ENCODE measurements at regions not wholly inside any gene's neighbourhood (a gene's known extent, or its start where the extent isn't known, plus 50 kb on each side); places are given as distances from the start of the nearest gene placed in this dataset.

GRCh38 chr18:77749089-77749488 is 499.4 kb downstream of the GALR1 start:
- no peak for TF ChIP-seq BHLHE40 (IDR thresholded peaks at IDR 0.05; ENCODE audit: borderline replicate concordance)
- no peak for TF ChIP-seq CTBP1 (IDR thresholded peaks at IDR 0.05; ENCODE audit: borderline replicate concordance)
- TF ChIP-seq SUZ12 (IDR thresholded peaks at IDR 0.05), result no peak
- no peak for TF ChIP-seq FOXM1 (IDR thresholded peaks at IDR 0.05; ENCODE audit: borderline replicate concordance)
- no peak for TF ChIP-seq SP1 (IDR thresholded peaks at IDR 0.05)
- TF ChIP-seq TARDBP (IDR thresholded peaks at IDR 0.05), result no peak
- TF ChIP-seq ZNF384 (IDR thresholded peaks at IDR 0.05), result no peak
- no peak for TF ChIP-seq ELF4 (IDR thresholded peaks at IDR 0.05)
- no peak for TF ChIP-seq PKNOX1 (IDR thresholded peaks at IDR 0.05)
- TF ChIP-seq HDGF (IDR thresholded peaks at IDR 0.05; ENCODE audit: borderline replicate concordance), result no peak
- no peak for TF ChIP-seq FOXK2 (IDR thresholded peaks at IDR 0.05)
- TF ChIP-seq L3MBTL2 (conservative IDR thresholded peaks at IDR 0.05), result no peak
- no peak for TF ChIP-seq ARNT (IDR thresholded peaks at IDR 0.05)
- no peak for TF ChIP-seq NFRKB (IDR thresholded peaks at IDR 0.05)
